Left renal pelvis (tissue), 4 donors: ENCODE measurements at regions not wholly inside any gene's neighbourhood (a gene's known extent, or its start where the extent isn't known, plus 50 kb on each side); places are given as distances from the start of the nearest gene placed in this dataset.
A peak's percentile ranks its signal among the peaks of the same experiment; 100 is the strongest.
"Not testable (repeated sequence)": the region's sequence is repeated elsewhere in the genome, so short reads cannot be mapped to it uniquely, and the experiment has no call there.

Experiments used
- DNase-seq, 4 donors: peaks; one replicate each; pipeline ENCODE4 v3.0.0-alpha.2; 2013; ENCODE audit warnings: low read depth in 4 of 4, low spot score in 3 of 4

- DNase-seq = not testable (repeated sequence)
Measured at GRCh38 chr11:14573539-14574057, 53.4 kb upstream of the PSMA1 start.

DNA sequence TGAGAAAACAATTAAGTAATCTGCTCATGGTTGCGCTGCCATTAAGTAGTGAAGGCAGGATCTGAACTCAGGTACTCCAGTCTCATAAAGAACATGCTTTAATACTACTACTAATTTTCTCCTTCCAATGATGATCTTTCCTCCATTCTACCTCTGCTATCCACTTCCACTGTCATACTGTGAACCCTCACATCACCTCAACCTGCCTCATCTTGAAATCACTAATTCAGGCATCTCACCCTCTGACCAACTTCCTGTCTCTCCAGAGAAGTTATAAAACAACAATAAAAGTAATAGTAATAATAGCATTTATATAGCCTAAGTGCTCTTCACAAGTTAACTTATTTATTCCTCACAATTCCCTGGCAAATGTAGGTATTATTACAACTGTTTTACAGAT lies 57.1 kb upstream of the PSMA1 start:
- no peak for DNase-seq

DNA sequence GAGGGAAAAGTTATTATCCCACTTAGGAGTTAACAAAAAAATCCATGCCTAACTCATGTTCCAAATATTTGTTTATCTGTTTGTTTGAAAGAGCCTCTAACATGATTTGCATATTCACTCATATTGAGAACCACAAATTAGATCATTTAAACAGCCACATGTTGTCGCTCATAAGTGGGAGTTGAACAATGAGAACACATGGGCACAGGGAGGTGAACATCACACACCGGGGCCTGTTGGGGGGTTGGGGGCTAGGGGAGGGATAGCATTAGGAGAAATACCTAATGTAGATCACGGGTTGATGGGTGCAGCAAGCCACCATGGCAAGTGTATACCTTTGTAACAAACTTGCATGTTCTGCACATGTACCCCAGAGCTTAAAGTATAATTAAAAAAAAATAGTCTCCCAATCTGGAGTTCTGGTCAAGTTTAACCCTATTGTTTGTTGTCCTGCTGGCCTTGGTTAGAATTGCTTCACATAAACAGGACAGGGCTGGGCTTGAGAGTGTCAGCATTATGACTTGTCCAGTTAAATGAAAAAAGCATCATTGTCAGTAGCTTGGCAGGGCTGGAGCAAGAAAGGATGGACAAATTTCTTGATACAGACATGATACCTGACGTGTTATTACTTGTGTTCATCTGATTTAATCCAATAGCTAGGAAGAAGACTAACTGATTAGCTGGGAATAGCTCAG lies 57.8 kb upstream of the PSMA1 start:
- DNase-seq = no peak

DNA sequence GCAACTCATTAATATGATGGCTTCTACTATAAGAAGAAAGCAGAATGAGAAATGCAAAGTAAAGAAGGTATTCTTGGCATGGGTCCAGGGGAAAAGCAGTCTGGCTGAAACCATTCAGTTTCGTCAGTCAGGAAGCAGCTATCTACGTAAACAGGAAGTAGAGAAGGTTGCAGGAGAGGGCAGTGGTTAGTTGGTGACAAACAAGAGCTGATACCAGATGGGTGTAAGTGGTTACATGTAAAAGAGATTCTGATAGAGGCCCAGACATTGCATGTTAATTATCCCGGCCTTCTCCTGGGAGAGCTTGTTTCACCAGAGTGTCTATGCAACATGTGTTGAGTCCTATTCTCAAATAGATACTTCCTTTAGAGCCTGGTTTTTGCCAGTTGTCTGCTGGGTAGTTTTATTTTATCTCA lies 58.4 kb upstream of the PSMA1 start:
- no peak for DNase-seq

DNA sequence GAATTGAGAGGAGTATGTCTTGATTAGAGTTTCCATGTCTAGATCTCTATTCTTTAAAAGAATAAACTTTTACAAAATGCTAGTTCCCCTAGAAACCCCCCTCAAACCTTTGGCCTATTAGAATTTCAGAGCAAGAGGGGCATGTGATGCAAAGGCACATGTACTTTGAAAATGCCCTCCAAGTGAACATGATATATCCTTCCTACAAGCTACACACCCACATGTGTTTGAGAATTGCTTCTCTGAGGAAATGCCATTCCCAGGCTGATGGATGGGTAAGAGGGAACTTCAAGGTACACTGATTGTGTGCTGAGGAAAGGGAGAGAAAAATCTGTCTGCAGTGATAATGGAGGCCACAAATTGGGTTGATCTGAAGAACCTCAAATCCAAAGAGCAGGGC lies 59.5 kb upstream of the PSMA1 start:
- no peak for DNase-seq

- DNase-seq = no peak
Measured at GRCh38 chr11:14582793-14583192, 60.8 kb upstream of the PDE3B start.

GRCh38 chr11:14583252-14584034 lies 60.2 kb upstream of the PDE3B start:
- peak in 2 of 4 donors; percentile 29 for DNase-seq

GRCh38 chr11:14584035-14584363 lies 59.6 kb upstream of the PDE3B start:
- no peak for DNase-seq

- DNase-seq = no peak
Measured at GRCh38 chr11:14584595-14584994, 59.0 kb upstream of the PDE3B start.

DNA sequence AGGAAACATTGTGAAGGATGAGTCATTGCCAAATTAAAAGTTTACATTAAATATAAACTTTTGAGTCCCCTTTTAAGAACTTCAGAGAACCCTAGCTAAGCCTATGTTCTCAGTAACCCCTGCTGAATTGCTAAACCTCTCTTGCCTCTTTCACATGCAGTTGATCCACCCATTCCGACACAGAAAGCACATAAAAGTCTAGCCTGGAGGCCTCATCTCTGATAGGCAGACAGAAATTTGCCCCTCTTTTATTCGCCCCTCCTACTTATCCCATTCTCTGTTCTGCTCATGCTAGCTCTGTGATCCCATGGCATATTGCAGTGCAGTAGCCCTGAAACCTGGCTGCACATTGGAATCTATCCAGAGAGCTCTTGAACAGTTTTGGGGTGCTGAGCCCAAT lies 58.2 kb upstream of the PDE3B start:
- DNase-seq = no peak

DNA sequence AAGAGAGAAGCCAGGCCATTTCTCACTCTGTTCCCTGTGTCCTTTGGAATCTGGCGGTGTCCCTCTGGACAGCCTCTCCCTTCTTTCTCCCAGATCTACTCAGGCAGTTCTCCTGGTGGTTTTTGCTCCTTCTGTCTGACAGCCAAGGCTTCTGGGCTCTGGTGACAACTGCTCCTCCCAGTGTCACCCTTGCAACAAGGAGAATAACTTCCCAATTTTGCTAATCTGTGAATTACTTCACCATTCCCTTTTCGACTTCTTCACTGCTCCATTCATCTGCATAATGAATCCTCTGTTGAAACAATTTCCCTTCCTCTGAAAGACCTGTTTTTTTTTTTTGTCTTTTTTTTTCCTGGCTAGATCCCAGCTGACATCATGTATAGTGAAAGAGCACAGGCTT lies 56.3 kb upstream of the PDE3B start:
- DNase-seq = no peak

GRCh38 chr11:14588681-14589080 lies 54.9 kb upstream of the PDE3B start:
- no peak for DNase-seq

- no peak for DNase-seq
Measured at GRCh38 chr11:14589421-14589820, 54.2 kb upstream of the PDE3B start.

DNA sequence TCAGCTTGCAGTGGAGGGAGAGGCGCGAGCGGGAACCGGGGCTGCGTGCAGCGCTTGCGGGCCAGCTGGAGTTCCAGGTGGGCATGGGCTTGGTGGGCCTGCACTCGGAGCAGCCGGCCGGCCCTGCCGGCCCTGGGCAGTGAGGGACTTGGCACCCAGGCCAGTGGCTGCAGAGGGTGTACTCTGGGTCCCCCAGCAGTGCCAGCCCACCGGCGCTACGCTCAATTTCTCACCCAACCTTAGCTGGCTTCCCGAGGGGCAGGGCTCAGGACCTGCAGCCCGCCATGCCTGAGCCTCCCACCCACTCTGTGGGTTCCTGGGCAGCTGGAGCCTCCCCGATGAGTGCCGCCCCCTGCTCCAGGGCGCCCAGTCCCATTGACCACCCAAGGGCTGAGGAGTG lies 52.6 kb upstream of the PDE3B start:
- not testable (repeated sequence) for DNase-seq

DNA sequence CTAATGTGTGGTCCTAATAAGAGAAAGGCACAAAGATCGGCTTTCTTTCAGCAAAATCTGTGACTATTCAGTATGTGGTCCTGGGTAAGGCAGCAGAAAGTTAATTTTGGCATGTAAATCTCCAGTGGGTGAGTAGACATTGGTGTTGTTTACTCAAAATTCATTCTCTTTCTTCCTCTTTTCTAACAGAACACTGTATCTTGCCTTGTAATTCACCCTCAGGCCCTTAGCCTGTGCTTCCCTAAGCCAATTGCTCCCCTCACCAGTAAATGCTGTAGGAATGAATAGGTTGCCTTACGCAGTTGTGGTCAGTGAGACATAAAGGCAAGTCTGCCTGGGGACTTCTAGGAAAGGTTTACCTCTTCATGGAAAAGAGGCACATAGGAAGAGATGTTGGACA lies 49.9 kb upstream of the PDE3B start:
- no peak for DNase-seq
